ENCODE measurements at regions not wholly inside any gene's neighbourhood (a gene's known extent, or its start where the extent isn't known, plus 50 kb on each side); places are given as distances from the start of the nearest gene placed in this dataset.

- no peaks in the 10 kb centered on the region for H3K4me1 ChIP-seq (ENCODE audit: insufficient read depth, low read length)
- no peak for ATAC-seq (ENCODE audit: insufficient read depth, low read depth)
- TF ChIP-seq EZH2 (IDR thresholded peaks at IDR 0.05; ENCODE audit: borderline replicate concordance, low read depth, low read length, severe bottlenecking) (no peak), CTCF (IDR thresholded peaks at IDR 0.05; ENCODE audit: borderline replicate concordance, extremely low read depth, low read length, poor library complexity, severe bottlenecking) (no peak)
Measured at GRCh38 chr3:118011910-118012309, 1022.7 kb downstream of the IGSF11 start.

GRCh38 chr3:118029049-118029448 lies 1005.6 kb downstream of the IGSF11 start:
- Histone ChIP-seq H3K4me2 (ENCODE audit: insufficient read depth, low read length) (no peak overlapping the region), H3K36me3 (ENCODE audit: insufficient read depth, low read length) (no peaks in the 10 kb centered on the region), H2AFZ (ENCODE audit: low read depth, low read length) (no peak overlapping the region), H3K27ac (ENCODE audit: low read length) (no peak overlapping the region), H4K20me1 (ENCODE audit: insufficient read depth, low read length) (no peaks in the 10 kb centered on the region), H3K4me3 (ENCODE audit: low read depth in 1 of 2, low read length in 2 of 2) (no peak overlapping the region), H3K27me3 (ENCODE audit: insufficient read depth, low read length, poor library complexity) (no peaks in the 10 kb centered on the region), H3K4me1 (ENCODE audit: insufficient read depth, low read length) (no peaks in the 10 kb centered on the region), H3K9me3 (ENCODE audit: insufficient read depth, low read length, severe bottlenecking) (peaks cover 12% of the 10 kb centered on the region), H3K9ac (ENCODE audit: low read depth, low read length) (no peak overlapping the region), H3K79me2 (ENCODE audit: insufficient read depth, low read length) (no peaks in the 10 kb centered on the region)
- ATAC-seq (ENCODE audit: insufficient read depth, low read depth) (no peak), DNase-seq (no peak)
- TF ChIP-seq CTCF (IDR thresholded peaks at IDR 0.05; ENCODE audit: borderline replicate concordance, extremely low read depth, low read length, poor library complexity, severe bottlenecking) (no peak), EZH2 (IDR thresholded peaks at IDR 0.05; ENCODE audit: borderline replicate concordance, low read depth, low read length, severe bottlenecking) (no peak)

More at GRCh38 chr3:118011910-118012309, 1022.7 kb downstream of the IGSF11 start:
- no peak overlapping the region for H3K9ac ChIP-seq (ENCODE audit: low read depth, low read length)
- no peaks in the 10 kb centered on the region for H4K20me1 ChIP-seq (ENCODE audit: insufficient read depth, low read length)
- no peak overlapping the region for H3K4me3 ChIP-seq (ENCODE audit: low read depth in 1 of 2, low read length in 2 of 2)
- no peak overlapping the region for H2AFZ ChIP-seq (ENCODE audit: low read depth, low read length)
- no peak for DNase-seq
- no peaks in the 10 kb centered on the region for H3K27me3 ChIP-seq (ENCODE audit: insufficient read depth, low read length, poor library complexity)
- H3K4me2 ChIP-seq (ENCODE audit: insufficient read depth, low read length): no peak overlapping the region
- H3K79me2 ChIP-seq (ENCODE audit: insufficient read depth, low read length): no peaks in the 10 kb centered on the region
- no peaks in the 10 kb centered on the region for H3K36me3 ChIP-seq (ENCODE audit: insufficient read depth, low read length)
- H3K9me3 ChIP-seq (ENCODE audit: insufficient read depth, low read length, severe bottlenecking): no peaks in the 10 kb centered on the region
- H3K27ac ChIP-seq (ENCODE audit: low read length): no peak overlapping the region

GRCh38 chr3:118036215-118036614 lies 998.4 kb downstream of the IGSF11 start:
- H3K79me2 ChIP-seq (ENCODE audit: insufficient read depth, low read length): no peaks in the 10 kb centered on the region
- no peak overlapping the region for H3K4me3 ChIP-seq (ENCODE audit: low read depth in 1 of 2, low read length in 2 of 2)
- no peaks in the 10 kb centered on the region; the same call in 1 of the 2 replicates for H3K36me3 ChIP-seq (ENCODE audit: insufficient read depth, low read length)
- no peak for ATAC-seq (ENCODE audit: insufficient read depth, low read depth)
- H4K20me1 ChIP-seq (ENCODE audit: insufficient read depth, low read length): no peaks in the 10 kb centered on the region
- H3K4me1 ChIP-seq (ENCODE audit: insufficient read depth, low read length): no peaks in the 10 kb centered on the region
- no peak overlapping the region for H2AFZ ChIP-seq (ENCODE audit: low read depth, low read length)
- H3K4me2 ChIP-seq (ENCODE audit: insufficient read depth, low read length): no peak overlapping the region
- DNase-seq: no peak
- TF ChIP-seq EZH2 (IDR thresholded peaks at IDR 0.05; ENCODE audit: borderline replicate concordance, low read depth, low read length, severe bottlenecking) (no peak), CTCF (IDR thresholded peaks at IDR 0.05; ENCODE audit: borderline replicate concordance, extremely low read depth, low read length, poor library complexity, severe bottlenecking) (no peak)
- H3K9me3 ChIP-seq (ENCODE audit: insufficient read depth, low read length, severe bottlenecking): peaks cover 13% of the 10 kb centered on the region
- no peak overlapping the region for H3K9ac ChIP-seq (ENCODE audit: low read depth, low read length)
- no peak overlapping the region for H3K27ac ChIP-seq (ENCODE audit: low read length)
- no peaks in the 10 kb centered on the region for H3K27me3 ChIP-seq (ENCODE audit: insufficient read depth, low read length, poor library complexity)

GRCh38 chr3:118055381-118055780 lies 979.3 kb downstream of the IGSF11 start:
- no peak for ATAC-seq (ENCODE audit: insufficient read depth, low read depth)
- Histone ChIP-seq H2AFZ (ENCODE audit: low read depth, low read length) (no peak overlapping the region), H3K4me2 (ENCODE audit: insufficient read depth, low read length) (no peak overlapping the region), H3K27me3 (ENCODE audit: insufficient read depth, low read length, poor library complexity) (no peaks in the 10 kb centered on the region), H3K4me1 (ENCODE audit: insufficient read depth, low read length) (no peaks in the 10 kb centered on the region), H4K20me1 (ENCODE audit: insufficient read depth, low read length) (no peaks in the 10 kb centered on the region), H3K9me3 (ENCODE audit: insufficient read depth, low read length, severe bottlenecking) (no peaks in the 10 kb centered on the region), H3K4me3 (ENCODE audit: low read depth in 1 of 2, low read length in 2 of 2) (no peak overlapping the region), H3K79me2 (ENCODE audit: insufficient read depth, low read length) (no peaks in the 10 kb centered on the region), H3K27ac (ENCODE audit: low read length) (no peak overlapping the region), H3K36me3 (ENCODE audit: insufficient read depth, low read length) (no peaks in the 10 kb centered on the region), H3K9ac (ENCODE audit: low read depth, low read length) (no peak overlapping the region)
- no peak for DNase-seq
- TF ChIP-seq EZH2 (IDR thresholded peaks at IDR 0.05; ENCODE audit: borderline replicate concordance, low read depth, low read length, severe bottlenecking) (no peak), CTCF (IDR thresholded peaks at IDR 0.05; ENCODE audit: borderline replicate concordance, extremely low read depth, low read length, poor library complexity, severe bottlenecking) (no peak)
